ENCODE measurements at regions not wholly inside any gene's neighbourhood (a gene's known extent, or its start where the extent isn't known, plus 50 kb on each side); places are given as distances from the start of the nearest gene placed in this dataset.
"Not testable (repeated sequence)": the region's sequence is repeated elsewhere in the genome, so short reads cannot be mapped to it uniquely, and the experiment has no call there.

DNA sequence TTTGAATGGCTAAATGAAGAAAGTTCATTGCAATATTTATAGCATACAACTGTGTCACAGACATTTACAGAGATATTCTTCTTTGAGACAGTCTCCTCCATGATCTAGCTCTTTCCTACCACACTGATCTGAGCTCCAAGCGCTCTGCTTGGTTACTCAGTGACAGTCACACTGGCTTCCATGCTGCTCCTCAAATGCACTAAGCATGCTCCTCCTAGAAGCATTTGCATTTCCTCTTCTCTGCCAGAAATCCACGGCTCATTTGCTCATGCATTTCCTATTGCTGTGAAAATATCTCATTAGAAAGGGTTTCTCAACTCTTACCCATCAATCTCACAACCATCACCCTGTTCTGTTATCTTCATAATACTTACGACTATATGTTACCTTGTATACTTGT is 208.2 kb downstream of the UBE2NL start:
- POLR2A ChIA-PET; H3K4me3 Mint-ChIP-seq; intact Hi-C loops (cut with DNase I, micrococcal nuclease); H3K4me1 Mint-ChIP-seq; CTCF ChIA-PET; H3K9me3 Mint-ChIP-seq (ENCODE audit: low read depth); H3K27ac Mint-ChIP-seq; H3K27me3 Mint-ChIP-seq; H3K36me3 Mint-ChIP-seq (ENCODE audit: low read depth); ATAC-seq; DNase-seq: not testable (repeated sequence)

DNA sequence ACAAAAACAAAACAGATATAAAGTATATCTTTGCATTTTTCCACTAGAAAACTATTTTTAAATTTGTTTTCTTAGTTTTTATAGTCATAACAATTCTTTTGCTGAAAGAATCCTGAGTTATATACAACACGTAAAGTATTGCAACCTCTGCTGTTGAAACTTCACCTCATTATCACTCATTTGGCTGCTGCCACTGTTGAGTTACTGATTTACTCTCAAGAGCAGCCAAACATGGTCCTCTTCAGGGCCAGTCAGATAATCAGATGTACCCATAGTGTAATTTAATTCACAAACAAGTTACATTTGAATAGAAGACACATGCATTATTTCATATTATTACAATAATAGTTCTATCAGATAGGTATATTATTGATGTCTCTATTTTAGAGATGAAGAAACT is 235.6 kb downstream of the UBE2NL start:
- ATAC-seq; H3K4me3 Mint-ChIP-seq; intact Hi-C loops (cut with DNase I, micrococcal nuclease); H3K27me3 Mint-ChIP-seq; H3K4me1 Mint-ChIP-seq; DNase-seq; H3K36me3 Mint-ChIP-seq (ENCODE audit: low read depth); POLR2A ChIA-PET; CTCF ChIA-PET; H3K9me3 Mint-ChIP-seq (ENCODE audit: low read depth); H3K27ac Mint-ChIP-seq: not testable (repeated sequence)

DNA sequence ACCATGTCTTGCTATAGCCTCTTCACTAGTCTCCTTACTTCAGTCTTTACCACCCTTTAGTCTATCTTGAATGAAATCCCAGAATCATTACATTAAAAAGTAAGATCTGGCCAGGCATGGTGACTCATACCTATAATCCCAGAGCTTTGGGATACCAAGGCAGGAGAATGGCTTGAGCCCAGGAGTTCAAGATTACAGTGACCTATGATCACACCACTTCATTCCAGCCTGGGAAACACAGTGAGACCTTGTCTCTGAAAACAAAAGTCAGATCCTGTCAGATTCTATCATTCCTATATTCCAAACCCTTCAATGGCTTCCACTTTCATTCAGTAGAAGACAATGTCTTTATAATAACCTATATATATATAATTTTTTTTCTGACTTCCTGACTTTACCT is 237.7 kb downstream of the UBE2NL start:
- POLR2A ChIA-PET; H3K4me3 Mint-ChIP-seq; ATAC-seq; DNase-seq; H3K9me3 Mint-ChIP-seq (ENCODE audit: low read depth); H3K27me3 Mint-ChIP-seq; H3K36me3 Mint-ChIP-seq (ENCODE audit: low read depth); CTCF ChIA-PET; intact Hi-C loops (cut with DNase I, micrococcal nuclease); H3K4me1 Mint-ChIP-seq; H3K27ac Mint-ChIP-seq: not testable (repeated sequence)

DNA sequence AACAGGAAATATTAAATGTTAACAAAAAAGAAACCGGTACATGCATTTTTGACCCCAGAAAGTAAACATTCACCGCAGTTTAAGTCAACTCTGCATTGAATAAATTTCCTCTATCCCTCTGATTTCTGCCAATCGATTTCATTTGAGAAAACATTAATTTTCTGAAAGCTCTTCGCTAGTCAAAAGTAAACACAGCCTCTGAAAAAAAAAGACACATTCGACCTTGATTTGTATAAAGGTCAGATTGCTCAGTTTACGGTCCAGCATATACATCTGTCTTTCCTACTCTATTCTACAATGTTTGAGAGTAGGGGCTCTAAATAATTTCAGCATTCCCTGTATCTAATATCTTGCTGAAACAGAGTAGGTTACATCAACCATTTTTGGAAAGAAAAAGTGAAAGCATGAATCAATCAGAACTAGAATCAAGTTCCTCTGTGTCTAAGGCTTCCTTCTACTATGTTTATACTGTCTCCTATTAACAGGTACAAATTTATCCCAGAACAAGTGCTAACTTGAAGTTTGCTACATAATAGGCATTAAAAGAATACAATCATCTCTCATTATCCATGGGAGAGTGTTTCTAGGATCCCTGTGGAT is 243.8 kb downstream of the UBE2NL start:
- H3K27ac Mint-ChIP-seq; H3K9me3 Mint-ChIP-seq (ENCODE audit: low read depth); H3K27me3 Mint-ChIP-seq; H3K4me3 Mint-ChIP-seq; intact Hi-C loops (cut with DNase I, micrococcal nuclease); POLR2A ChIA-PET; H3K36me3 Mint-ChIP-seq (ENCODE audit: low read depth); CTCF ChIA-PET; ATAC-seq; H3K4me1 Mint-ChIP-seq; DNase-seq: not testable (repeated sequence)

DNA sequence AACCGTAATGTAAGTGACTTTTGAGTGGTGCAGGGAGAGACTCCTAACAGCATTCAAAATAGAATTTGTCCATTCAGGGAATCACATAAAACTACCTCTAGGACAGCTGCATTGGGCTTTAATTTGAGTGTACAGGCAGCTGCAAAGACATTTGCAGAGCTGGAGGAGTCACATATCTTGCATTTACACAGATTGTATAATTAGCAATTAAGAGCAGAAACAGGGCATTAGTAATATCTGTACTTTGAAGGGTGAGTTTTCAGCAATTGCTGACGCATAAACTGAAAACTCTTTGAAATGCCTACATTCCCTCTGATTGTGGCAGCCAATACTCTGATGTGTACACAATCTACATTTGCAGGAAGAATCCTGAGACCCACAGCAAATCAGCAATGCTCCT is 245.6 kb downstream of the UBE2NL start:
- CTCF ChIA-PET; H3K27ac Mint-ChIP-seq; POLR2A ChIA-PET; intact Hi-C loops (cut with DNase I, micrococcal nuclease); H3K4me3 Mint-ChIP-seq; H3K4me1 Mint-ChIP-seq; H3K9me3 Mint-ChIP-seq (ENCODE audit: low read depth); H3K36me3 Mint-ChIP-seq (ENCODE audit: low read depth); DNase-seq; H3K27me3 Mint-ChIP-seq; ATAC-seq: not testable (repeated sequence)

DNA sequence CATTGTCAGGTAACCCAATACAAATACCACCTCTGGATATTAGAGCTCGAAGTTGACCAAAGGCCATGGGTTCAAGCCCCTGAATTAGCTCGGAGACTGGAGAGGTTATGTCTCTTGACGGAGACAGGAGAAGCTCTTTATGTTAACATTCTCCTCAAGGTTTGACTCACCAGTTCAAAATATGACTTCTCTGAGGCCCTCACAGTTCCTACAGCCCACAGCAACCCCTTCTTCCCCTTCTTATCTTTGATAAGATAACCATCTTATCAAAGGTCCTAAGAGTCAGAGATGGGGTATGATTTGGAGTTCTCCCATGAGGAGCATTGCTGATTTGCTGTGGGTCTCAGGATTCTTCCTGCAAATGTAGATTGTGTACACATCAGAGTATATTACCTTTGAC is 246.6 kb downstream of the UBE2NL start:
- H3K27ac Mint-ChIP-seq; H3K9me3 Mint-ChIP-seq (ENCODE audit: low read depth); H3K4me1 Mint-ChIP-seq; H3K27me3 Mint-ChIP-seq; intact Hi-C loops (cut with DNase I, micrococcal nuclease); DNase-seq; H3K36me3 Mint-ChIP-seq (ENCODE audit: low read depth); H3K4me3 Mint-ChIP-seq; POLR2A ChIA-PET; CTCF ChIA-PET: not testable (repeated sequence)
- peak; percentile 53 for ATAC-seq

DNA sequence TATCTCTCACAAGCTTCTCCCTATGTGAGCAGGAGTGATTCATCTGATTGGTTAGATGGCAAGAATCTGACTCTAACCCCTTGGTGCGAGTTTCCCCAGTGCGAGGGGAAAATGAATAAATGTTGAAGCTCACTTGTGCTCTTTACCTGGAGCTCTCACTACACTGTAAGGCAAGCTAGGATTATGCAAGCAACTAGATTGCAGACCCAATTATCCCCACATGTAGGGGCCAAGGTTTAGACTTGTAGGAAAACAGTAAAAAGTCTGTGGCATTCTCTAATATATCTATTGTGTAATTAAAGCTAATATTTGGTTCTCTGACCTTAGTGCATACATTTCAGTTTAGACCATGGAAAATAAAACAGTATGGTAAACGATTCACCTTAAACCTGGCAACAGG is 247.2 kb downstream of the UBE2NL start:
- DNase-seq; H3K27ac Mint-ChIP-seq; H3K27me3 Mint-ChIP-seq; POLR2A ChIA-PET; H3K4me1 Mint-ChIP-seq; CTCF ChIA-PET; intact Hi-C loops (cut with DNase I, micrococcal nuclease); H3K36me3 Mint-ChIP-seq (ENCODE audit: low read depth); H3K4me3 Mint-ChIP-seq; H3K9me3 Mint-ChIP-seq (ENCODE audit: low read depth): not testable (repeated sequence)
- ATAC-seq, result peak; percentile 33

DNA sequence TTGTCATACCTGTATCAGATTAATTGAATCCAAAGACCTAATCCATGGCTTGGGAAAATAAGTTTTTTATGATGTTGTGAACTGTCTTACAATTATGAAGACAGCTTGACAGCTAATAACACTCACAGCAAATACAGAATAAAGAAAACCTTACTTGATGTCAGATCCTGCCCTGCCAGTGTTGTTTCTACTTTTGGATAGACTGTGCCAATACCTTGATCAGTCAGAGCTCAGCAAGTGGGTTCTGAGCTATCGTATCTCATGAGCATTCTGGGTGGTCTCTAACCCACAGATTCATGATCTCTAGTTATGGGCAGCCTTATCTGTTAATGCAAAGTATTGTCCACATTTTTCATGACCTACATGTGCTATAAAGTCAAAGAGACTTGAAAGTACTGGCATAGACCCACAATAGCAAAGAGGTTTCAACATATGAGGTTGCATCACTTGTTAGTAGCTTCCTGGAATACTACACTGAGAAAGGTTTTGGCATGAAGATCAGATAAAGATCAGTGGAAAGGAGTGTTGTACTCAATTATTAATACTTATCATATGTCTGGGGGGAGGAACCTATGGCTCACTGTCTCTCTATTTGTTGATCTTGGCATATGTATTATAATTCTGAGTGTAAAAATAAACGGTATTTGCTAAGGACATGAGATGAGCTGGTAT is 250.7 kb downstream of the UBE2NL start:
- H3K4me3 Mint-ChIP-seq; CTCF ChIA-PET; H3K27me3 Mint-ChIP-seq; DNase-seq; H3K9me3 Mint-ChIP-seq (ENCODE audit: low read depth); ATAC-seq; H3K36me3 Mint-ChIP-seq (ENCODE audit: low read depth); POLR2A ChIA-PET; H3K27ac Mint-ChIP-seq; H3K4me1 Mint-ChIP-seq; intact Hi-C loops (cut with DNase I, micrococcal nuclease): not testable (repeated sequence)

DNA sequence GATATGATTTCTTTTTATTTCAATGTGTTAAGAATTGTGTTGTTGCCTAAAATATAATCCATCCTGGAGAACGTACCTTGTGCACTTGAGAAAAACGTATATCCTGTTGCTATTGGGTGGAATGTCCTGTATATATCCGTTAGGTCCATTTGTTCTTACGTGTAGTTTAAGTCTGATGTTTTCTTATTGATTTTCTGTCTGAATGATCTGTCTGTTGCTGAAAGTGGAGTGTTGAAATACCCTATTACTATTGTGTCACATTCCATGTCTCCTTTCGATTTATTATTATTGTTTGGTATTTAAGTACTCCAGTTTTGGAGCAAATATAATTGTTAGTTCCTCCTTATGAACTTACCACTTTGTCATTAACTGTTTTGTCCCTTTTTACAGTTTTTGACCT is 270.6 kb downstream of the UBE2NL start:
- H3K4me1 Mint-ChIP-seq, result not testable (repeated sequence)

DNA sequence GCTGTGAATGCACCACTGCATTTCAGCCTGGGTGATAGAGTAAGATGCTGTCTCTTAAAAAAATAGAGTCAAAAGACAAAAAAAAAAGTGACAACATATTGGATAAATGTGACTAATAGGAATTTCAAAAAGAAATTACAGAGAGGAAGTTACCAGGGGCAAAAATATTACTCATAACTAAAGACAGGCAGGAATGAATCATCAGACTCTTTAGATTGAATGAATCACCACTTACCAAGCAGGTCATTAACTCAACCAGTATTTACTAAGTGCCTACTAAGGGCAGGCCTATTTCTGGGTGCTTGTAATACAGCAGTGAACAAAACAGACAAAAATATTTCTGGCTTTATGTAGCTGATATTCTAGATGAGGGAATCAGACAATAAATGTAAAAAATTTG is 301.3 kb downstream of the UBE2NL start:
- ATAC-seq, result peak; percentile 88
- H3K4me3 Mint-ChIP-seq; H3K27me3 Mint-ChIP-seq; POLR2A ChIA-PET; H3K9me3 Mint-ChIP-seq (ENCODE audit: low read depth); H3K4me1 Mint-ChIP-seq; H3K27ac Mint-ChIP-seq; intact Hi-C loops (cut with DNase I, micrococcal nuclease); DNase-seq; CTCF ChIA-PET; H3K36me3 Mint-ChIP-seq (ENCODE audit: low read depth): not testable (repeated sequence)

More for the DNA sequence above, 270.6 kb downstream of the UBE2NL start:
- H3K27ac Mint-ChIP-seq; ATAC-seq; intact Hi-C loops (cut with DNase I, micrococcal nuclease); POLR2A ChIA-PET; H3K36me3 Mint-ChIP-seq (ENCODE audit: low read depth); CTCF ChIA-PET; H3K9me3 Mint-ChIP-seq (ENCODE audit: low read depth); DNase-seq; H3K27me3 Mint-ChIP-seq; H3K4me3 Mint-ChIP-seq: not testable (repeated sequence)

DNA sequence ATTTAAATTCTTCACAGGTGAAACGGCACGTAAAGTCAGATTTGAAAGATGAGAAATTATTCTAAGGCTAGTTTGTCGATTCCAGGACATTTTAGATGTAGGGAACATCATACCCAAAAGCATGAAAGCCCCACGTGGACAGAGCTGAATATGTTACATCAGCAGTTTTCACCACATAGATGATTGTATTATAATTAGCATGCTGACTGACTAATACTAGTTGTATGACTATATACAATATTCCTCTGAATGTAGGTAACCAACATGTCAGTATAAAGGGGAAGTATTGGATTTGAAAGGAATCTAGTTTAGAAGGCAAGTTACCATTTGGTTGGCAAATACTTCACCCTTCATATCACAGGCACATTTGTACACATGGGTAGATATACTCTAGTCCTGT is 304.6 kb downstream of the UBE2NL start:
- H3K4me1 Mint-ChIP-seq; intact Hi-C loops (cut with DNase I, micrococcal nuclease); POLR2A ChIA-PET; CTCF ChIA-PET; H3K36me3 Mint-ChIP-seq (ENCODE audit: low read depth); ATAC-seq; H3K4me3 Mint-ChIP-seq; H3K9me3 Mint-ChIP-seq (ENCODE audit: low read depth); H3K27me3 Mint-ChIP-seq; DNase-seq; H3K27ac Mint-ChIP-seq: not testable (repeated sequence)

DNA sequence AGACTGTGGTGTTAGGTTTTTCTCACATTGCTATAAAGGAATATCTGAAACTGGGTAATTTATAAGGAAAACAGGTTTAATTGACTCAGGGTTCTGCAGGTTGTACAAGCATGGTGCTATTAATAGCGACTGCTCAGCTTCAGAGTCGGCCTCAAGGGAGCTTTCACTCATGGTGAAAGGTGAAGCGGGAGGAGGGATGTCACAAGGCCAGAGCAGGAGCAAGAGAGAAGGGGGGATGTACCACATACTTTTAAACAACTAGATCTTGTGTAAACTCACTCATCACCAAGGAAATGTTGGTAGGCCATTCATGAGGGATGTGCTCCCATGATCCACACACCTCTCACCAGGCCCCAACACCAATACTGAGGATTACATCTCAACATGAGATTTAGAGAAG is 313.2 kb downstream of the UBE2NL start:
- H3K27me3 Mint-ChIP-seq; ATAC-seq; H3K36me3 Mint-ChIP-seq (ENCODE audit: low read depth); H3K4me1 Mint-ChIP-seq; H3K4me3 Mint-ChIP-seq; H3K27ac Mint-ChIP-seq; H3K9me3 Mint-ChIP-seq (ENCODE audit: low read depth); intact Hi-C loops (cut with DNase I, micrococcal nuclease); POLR2A ChIA-PET; CTCF ChIA-PET; DNase-seq: not testable (repeated sequence)

DNA sequence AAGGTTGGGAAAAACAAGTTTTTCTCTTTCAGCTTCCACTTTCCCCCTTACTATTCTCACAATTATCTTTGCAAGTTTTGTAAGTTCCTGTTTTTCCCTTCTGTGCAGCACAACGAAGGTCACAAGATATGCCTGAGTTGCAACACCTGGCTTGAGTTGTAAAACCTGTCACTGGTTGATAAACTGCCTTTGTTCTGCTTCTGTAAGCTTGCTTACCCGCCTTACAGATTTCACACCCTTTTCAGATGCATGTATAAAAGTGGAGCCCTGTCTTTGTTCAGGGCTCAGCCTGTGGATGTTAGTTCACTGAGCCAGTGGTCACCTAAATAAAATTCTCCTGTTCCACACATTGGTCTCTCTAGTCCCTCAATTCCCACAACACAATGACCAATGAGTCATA is 318.9 kb downstream of the UBE2NL start:
- H3K9me3 Mint-ChIP-seq (ENCODE audit: low read depth); H3K4me3 Mint-ChIP-seq; H3K36me3 Mint-ChIP-seq (ENCODE audit: low read depth); CTCF ChIA-PET; H3K27me3 Mint-ChIP-seq; ATAC-seq; H3K27ac Mint-ChIP-seq; intact Hi-C loops (cut with DNase I, micrococcal nuclease); POLR2A ChIA-PET; DNase-seq; H3K4me1 Mint-ChIP-seq: not testable (repeated sequence)

Measured in activated CD4-positive, alpha-beta T cell treated with anti-CD3 and anti-CD28 coated beads for 36 hours (primary cell).